ENCODE measurements at regions not wholly inside any gene's neighbourhood (a gene's known extent, or its start where the extent isn't known, plus 50 kb on each side); places are given as distances from the start of the nearest gene placed in this dataset.

DNA sequence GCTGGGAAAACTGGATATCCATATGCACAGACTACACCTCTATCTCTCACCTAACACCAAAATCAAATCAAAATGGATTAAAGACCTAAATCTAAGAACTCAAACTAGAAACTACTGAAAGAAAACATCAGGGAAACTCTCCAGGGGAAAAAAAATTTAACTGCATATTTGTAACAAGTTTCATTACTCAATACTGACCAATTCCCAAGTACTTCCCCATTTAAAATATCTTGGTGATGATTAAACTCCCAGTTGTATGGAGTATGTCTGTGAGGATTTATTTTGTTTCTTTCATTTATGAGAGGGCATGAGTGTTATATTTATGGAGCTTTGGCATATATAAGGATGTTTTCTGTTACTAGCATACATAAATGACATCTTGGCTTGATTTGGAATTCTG is 112.3 kb upstream of the IL15 start:
- Histone ChIP-seq H3K4me1 (ENCODE audit: control insufficient read depth in 4 of 4, insufficient read depth in 4 of 4, low read length in 3 of 4) (no peaks in the 10 kb centered on the region), H3K9me3 (ENCODE audit: control insufficient read depth in 4 of 4, low read length in 3 of 4) (peaks cover 2 to 5% (median 4%) of the 10 kb centered on the region in 4 donors), H3K9ac (ENCODE audit: low read depth in 1 of 2, low read length in 2 of 2) (no peak overlapping the region), H3K36me3 (ENCODE audit: control insufficient read depth in 4 of 4, insufficient read depth in 3 of 4, low read depth in 1 of 4, low read length in 3 of 4) (no peaks in the 10 kb centered on the region), H3K27me3 (ENCODE audit: control insufficient read depth in 4 of 4, insufficient read depth in 4 of 4, low read length in 3 of 4) (no peaks in the 10 kb centered on the region), H3K27ac (ENCODE audit: low read depth in 1 of 2, low read length in 2 of 2) (no peak overlapping the region), H3K4me3 (ENCODE audit: low read depth in 1 of 3, low read length in 3 of 3) (no peak overlapping the region)
- no peak for DNase-seq (ENCODE audit: low spot score)
- TF ChIP-seq HNF4A (conservative IDR thresholded peaks at IDR 0.05) (no peak), RAD21 (IDR thresholded peaks at IDR 0.05) (no peak), FOXA1 (IDR thresholded peaks at IDR 0.05) (no peak), EGR1 (IDR thresholded peaks at IDR 0.05; ENCODE audit: low read depth in 2 of 2) (no peak), GABPA (IDR thresholded peaks at IDR 0.05 in 1 of 2, conservative IDR thresholded peaks at IDR 0.05 in 1 of 2) (no peak), FOXA2 (IDR thresholded peaks at IDR 0.05) (no peak), YY1 (IDR thresholded peaks at IDR 0.05) (no peak), TAF1 (conservative IDR thresholded peaks at IDR 0.05) (no peak), NR2F2 (IDR thresholded peaks at IDR 0.05) (no peak), HNF4G (IDR thresholded peaks at IDR 0.05) (no peak), RXRA (IDR thresholded peaks at IDR 0.05) (no peak), SP1 (IDR thresholded peaks at IDR 0.05) (no peak)
- TF ChIP-seq, protein P1, sequence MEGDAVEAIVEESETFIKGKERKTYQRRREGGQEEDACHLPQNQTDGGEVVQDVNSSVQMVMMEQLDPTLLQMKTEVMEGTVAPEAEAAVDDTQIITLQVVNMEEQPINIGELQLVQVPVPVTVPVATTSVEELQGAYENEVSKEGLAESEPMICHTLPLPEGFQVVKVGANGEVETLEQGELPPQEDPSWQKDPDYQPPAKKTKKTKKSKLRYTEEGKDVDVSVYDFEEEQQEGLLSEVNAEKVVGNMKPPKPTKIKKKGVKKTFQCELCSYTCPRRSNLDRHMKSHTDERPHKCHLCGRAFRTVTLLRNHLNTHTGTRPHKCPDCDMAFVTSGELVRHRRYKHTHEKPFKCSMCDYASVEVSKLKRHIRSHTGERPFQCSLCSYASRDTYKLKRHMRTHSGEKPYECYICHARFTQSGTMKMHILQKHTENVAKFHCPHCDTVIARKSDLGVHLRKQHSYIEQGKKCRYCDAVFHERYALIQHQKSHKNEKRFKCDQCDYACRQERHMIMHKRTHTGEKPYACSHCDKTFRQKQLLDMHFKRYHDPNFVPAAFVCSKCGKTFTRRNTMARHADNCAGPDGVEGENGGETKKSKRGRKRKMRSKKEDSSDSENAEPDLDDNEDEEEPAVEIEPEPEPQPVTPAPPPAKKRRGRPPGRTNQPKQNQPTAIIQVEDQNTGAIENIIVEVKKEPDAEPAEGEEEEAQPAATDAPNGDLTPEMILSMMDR (IDR thresholded peaks at IDR 0.05; ENCODE audit: low read depth, low read length, missing input control): no peak
- TF ChIP-seq, protein P2, sequence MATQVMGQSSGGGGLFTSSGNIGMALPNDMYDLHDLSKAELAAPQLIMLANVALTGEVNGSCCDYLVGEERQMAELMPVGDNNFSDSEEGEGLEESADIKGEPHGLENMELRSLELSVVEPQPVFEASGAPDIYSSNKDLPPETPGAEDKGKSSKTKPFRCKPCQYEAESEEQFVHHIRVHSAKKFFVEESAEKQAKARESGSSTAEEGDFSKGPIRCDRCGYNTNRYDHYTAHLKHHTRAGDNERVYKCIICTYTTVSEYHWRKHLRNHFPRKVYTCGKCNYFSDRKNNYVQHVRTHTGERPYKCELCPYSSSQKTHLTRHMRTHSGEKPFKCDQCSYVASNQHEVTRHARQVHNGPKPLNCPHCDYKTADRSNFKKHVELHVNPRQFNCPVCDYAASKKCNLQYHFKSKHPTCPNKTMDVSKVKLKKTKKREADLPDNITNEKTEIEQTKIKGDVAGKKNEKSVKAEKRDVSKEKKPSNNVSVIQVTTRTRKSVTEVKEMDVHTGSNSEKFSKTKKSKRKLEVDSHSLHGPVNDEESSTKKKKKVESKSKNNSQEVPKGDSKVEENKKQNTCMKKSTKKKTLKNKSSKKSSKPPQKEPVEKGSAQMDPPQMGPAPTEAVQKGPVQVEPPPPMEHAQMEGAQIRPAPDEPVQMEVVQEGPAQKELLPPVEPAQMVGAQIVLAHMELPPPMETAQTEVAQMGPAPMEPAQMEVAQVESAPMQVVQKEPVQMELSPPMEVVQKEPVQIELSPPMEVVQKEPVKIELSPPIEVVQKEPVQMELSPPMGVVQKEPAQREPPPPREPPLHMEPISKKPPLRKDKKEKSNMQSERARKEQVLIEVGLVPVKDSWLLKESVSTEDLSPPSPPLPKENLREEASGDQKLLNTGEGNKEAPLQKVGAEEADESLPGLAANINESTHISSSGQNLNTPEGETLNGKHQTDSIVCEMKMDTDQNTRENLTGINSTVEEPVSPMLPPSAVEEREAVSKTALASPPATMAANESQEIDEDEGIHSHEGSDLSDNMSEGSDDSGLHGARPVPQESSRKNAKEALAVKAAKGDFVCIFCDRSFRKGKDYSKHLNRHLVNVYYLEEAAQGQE (IDR thresholded peaks at IDR 0.05): no peak
- TF ChIP-seq, protein P3, sequence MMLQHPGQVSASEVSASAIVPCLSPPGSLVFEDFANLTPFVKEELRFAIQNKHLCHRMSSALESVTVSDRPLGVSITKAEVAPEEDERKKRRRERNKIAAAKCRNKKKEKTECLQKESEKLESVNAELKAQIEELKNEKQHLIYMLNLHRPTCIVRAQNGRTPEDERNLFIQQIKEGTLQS (IDR thresholded peaks at IDR 0.05): no peak
- TF ChIP-seq, protein P4, sequence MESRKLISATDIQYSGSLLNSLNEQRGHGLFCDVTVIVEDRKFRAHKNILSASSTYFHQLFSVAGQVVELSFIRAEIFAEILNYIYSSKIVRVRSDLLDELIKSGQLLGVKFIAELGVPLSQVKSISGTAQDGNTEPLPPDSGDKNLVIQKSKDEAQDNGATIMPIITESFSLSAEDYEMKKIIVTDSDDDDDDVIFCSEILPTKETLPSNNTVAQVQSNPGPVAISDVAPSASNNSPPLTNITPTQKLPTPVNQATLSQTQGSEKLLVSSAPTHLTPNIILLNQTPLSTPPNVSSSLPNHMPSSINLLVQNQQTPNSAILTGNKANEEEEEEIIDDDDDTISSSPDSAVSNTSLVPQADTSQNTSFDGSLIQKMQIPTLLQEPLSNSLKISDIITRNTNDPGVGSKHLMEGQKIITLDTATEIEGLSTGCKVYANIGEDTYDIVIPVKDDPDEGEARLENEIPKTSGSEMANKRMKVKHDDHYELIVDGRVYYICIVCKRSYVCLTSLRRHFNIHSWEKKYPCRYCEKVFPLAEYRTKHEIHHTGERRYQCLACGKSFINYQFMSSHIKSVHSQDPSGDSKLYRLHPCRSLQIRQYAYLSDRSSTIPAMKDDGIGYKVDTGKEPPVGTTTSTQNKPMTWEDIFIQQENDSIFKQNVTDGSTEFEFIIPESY (IDR thresholded peaks at IDR 0.05): no peak
- TF ChIP-seq, protein P5, sequence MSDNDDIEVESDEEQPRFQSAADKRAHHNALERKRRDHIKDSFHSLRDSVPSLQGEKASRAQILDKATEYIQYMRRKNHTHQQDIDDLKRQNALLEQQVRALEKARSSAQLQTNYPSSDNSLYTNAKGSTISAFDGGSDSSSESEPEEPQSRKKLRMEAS (IDR thresholded peaks at IDR 0.05): no peak

DNA sequence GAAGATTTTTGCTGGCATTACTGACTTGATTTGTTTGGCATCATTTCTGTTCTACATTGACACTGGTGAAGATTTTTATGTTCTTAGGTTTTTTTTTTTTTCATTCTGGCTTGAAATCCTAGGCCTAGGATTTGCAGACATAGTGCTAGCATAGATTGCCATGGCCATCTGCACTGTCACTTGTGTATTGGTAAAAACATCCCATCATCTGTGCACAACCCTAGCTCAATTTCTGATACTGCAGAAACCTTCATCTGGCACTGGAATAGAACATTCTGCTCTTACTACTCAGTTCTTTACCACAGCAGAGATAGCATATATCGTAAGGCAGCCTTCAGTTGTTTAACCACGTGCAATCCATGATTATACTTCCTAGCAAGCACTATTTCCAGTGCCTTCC is 111.5 kb upstream of the IL15 start:
- WGBS: 78% methylated on average over 2 of the region's 2 CpGs
- Histone ChIP-seq H3K27me3 (ENCODE audit: control insufficient read depth in 4 of 4, insufficient read depth in 4 of 4, low read length in 3 of 4) (no peaks in the 10 kb centered on the region), H3K9ac (ENCODE audit: low read depth in 1 of 2, low read length in 2 of 2) (no peak overlapping the region), H3K9me3 (ENCODE audit: control insufficient read depth in 4 of 4, low read length in 3 of 4) (peaks cover 2 to 5% (median 4%) of the 10 kb centered on the region in 4 donors), H3K4me3 (ENCODE audit: low read depth in 1 of 3, low read length in 3 of 3) (no peak overlapping the region), H3K36me3 (ENCODE audit: control insufficient read depth in 4 of 4, insufficient read depth in 3 of 4, low read depth in 1 of 4, low read length in 3 of 4) (no peaks in the 10 kb centered on the region), H3K4me1 (ENCODE audit: control insufficient read depth in 4 of 4, insufficient read depth in 4 of 4, low read length in 3 of 4) (no peaks in the 10 kb centered on the region), H3K27ac (ENCODE audit: low read depth in 1 of 2, low read length in 2 of 2) (no peak overlapping the region)
- DNase-seq (ENCODE audit: low spot score): no peak
- TF ChIP-seq, protein P2 (IDR thresholded peaks at IDR 0.05): no peak
- TF ChIP-seq, protein P4 (IDR thresholded peaks at IDR 0.05): no peak
- TF ChIP-seq NR2F2 (IDR thresholded peaks at IDR 0.05) (no peak), FOXA1 (IDR thresholded peaks at IDR 0.05) (no peak)
